ENCODE measurements at regions not wholly inside any gene's neighbourhood (a gene's known extent, or its start where the extent isn't known, plus 50 kb on each side); places are given as distances from the start of the nearest gene placed in this dataset.

GRCh38 chr21:43271452-43272020, 102.7 kb downstream of the CRYAA start:
- no peak for DNase-seq

GRCh38 chr21:43270800-43271301, 102.0 kb downstream of the CRYAA start:
- no peak for DNase-seq

- no peak for DNase-seq
These were observed 101.3 kb downstream of the CRYAA start for GRCh38 chr21:43269957-43270705.

- no peak for DNase-seq
These were observed 100.6 kb downstream of the CRYAA start for GRCh38 chr21:43269440-43269839.

- no peak for DNase-seq
These were observed 100.0 kb downstream of the CRYAA start for GRCh38 chr21:43268804-43269186.

- DNase-seq = no peak
These were observed 99.4 kb downstream of the CRYAA start for GRCh38 chr21:43268086-43268803.

- no peak for DNase-seq
These were observed 98.7 kb downstream of the CRYAA start for GRCh38 chr21:43267391-43268085.

GRCh38 chr21:43266534-43266933, 97.7 kb downstream of the CRYAA start:
- DNase-seq = no peak

- no peak for DNase-seq
These were observed 93.6 kb downstream of the CRYAA start for GRCh38 chr21:43262427-43262826.

All from activated gamma-delta T cell (primary cell).